ENCODE measurements at regions not wholly inside any gene's neighbourhood (a gene's known extent, or its start where the extent isn't known, plus 50 kb on each side); places are given as distances from the start of the nearest gene placed in this dataset.

DNA sequence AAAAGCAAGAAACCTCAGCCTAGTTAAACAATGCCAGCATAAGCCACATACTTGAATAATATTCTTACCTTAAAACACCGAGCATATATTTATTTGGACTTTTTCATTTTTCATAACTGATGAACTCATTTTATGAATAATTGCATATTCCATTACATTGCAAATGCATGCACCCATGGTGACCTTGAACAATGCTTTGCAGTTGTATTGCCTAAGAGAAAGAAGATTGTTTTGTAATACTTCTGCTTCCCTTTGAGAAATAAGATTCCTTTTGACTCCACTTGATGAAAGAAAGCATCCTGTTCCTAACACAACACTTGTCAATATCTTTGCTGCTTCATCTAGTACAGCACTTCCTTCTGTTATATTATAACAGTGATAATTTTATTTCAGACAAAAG lies 1182.2 kb downstream of the FLRT2 start:
- ChIA-PET CTCF (no interaction called here), POLR2A (no interaction called here)
- TF ChIP-seq, protein P1, sequence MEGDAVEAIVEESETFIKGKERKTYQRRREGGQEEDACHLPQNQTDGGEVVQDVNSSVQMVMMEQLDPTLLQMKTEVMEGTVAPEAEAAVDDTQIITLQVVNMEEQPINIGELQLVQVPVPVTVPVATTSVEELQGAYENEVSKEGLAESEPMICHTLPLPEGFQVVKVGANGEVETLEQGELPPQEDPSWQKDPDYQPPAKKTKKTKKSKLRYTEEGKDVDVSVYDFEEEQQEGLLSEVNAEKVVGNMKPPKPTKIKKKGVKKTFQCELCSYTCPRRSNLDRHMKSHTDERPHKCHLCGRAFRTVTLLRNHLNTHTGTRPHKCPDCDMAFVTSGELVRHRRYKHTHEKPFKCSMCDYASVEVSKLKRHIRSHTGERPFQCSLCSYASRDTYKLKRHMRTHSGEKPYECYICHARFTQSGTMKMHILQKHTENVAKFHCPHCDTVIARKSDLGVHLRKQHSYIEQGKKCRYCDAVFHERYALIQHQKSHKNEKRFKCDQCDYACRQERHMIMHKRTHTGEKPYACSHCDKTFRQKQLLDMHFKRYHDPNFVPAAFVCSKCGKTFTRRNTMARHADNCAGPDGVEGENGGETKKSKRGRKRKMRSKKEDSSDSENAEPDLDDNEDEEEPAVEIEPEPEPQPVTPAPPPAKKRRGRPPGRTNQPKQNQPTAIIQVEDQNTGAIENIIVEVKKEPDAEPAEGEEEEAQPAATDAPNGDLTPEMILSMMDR (IDR thresholded peaks at IDR 0.05; ENCODE audit: insufficient read depth, low read length, missing control alignments) = no peak

DNA sequence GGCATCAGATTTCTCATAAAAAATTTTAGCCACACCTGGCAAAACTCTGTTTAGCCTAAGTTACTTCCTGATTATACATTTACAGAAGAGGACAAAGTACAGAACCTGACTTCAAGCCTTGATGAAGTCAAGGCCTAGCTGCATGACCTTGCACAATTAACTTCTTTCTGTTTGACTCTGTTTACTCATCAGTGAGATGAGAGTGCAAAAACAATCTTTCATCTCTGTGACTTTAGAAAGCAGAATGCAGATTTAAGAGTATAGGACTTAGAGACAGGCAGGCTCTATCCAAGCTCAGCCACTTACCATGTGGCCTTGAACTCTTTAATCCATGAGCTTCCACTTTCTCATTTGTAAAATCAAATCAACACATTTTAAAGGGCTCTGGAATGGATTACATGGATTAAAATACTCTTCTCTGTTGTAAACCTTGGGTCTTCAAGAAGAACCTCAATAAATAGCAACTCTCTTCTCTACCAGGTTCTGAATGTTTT lies 1178.9 kb downstream of the FLRT2 start:
- no peak overlapping the region for H3K4me3 ChIP-seq (ENCODE audit: low read depth, low read length)
- TF ChIP-seq, protein P1 (IDR thresholded peaks at IDR 0.05; ENCODE audit: insufficient read depth, low read length, missing control alignments) = no peak
- no peak for DNase-seq (ENCODE audit: low read depth, low spot score)
- CTCF ChIA-PET = no interaction called here
- POLR2A ChIA-PET = no interaction called here

More for the DNA sequence above, 1182.2 kb downstream of the FLRT2 start:
- DNase-seq (ENCODE audit: low read depth, low spot score) = no peak
- H3K4me3 ChIP-seq (ENCODE audit: low read depth, low read length) = no peak overlapping the region

DNA sequence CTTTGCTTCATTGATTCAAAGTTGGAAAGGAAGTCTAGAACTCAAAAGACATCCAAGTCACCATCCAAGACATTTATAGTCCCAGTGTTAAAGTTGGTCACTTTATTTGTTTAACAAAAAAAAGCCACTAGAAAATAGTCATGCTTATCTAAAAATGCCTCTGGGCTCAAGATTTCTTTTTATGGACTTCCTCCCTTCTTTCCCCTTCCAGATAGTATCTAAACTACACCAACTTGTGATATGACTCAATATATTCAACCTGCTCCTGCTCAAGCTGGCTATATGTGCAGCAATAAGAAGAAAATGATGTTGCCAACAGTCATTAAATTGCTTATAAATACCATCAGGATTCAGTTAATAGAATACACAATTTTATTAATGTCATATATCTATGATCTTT lies 1177.1 kb downstream of the FLRT2 start:
- ChIA-PET CTCF (no interaction called here), POLR2A (no interaction called here)
- H3K4me3 ChIP-seq (ENCODE audit: low read depth, low read length) = no peak overlapping the region
- TF ChIP-seq, protein P1 (IDR thresholded peaks at IDR 0.05; ENCODE audit: insufficient read depth, low read length, missing control alignments) = no peak
- DNase-seq (ENCODE audit: low read depth, low spot score) = no peak

DNA sequence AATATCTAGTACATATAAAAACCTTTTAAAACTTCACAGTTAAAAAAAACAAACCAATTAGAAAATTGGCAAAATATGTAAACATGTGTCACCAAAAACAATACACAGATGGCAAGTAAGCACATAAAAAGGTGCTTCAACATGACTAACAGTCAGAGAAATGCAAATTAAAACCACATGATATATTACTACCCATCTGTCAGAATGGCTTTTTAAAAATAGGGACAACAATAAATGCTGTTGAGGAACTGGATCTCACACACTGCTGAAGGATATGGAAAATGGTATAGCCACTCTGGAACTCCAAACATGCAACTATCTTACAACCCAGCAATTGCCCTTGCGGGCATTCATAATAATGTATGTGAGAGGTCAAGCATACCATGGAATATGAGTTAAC lies 1153.6 kb downstream of the FLRT2 start:
- ChIA-PET POLR2A (no interaction called here), CTCF (no interaction called here)
- DNase-seq (ENCODE audit: low read depth, low spot score) = no peak
- TF ChIP-seq, protein P1 (IDR thresholded peaks at IDR 0.05; ENCODE audit: insufficient read depth, low read length, missing control alignments) = no peak
- H3K4me3 ChIP-seq (ENCODE audit: low read depth, low read length) = no peak overlapping the region

DNA sequence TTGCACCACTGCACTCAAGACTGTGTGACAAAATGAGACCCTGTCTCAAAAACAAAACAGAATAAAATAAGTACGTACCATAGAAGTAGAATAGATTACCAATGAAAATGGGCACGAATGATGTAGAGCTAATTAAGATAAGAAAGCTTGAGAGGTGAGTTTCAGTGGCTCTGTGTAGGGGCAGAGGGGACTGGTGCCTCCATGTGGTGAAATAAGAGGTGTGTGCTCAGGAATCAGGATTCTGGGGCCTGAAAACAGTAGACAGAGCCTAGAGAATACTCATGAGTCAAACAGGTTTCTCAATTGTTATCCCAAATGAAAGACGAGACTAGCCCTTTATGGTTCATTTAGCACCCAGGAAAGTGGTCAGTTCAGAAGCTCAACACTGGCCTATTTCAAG lies 1145.1 kb downstream of the FLRT2 start:
- no peak overlapping the region for H3K4me3 ChIP-seq (ENCODE audit: low read depth, low read length)
- no peak for DNase-seq (ENCODE audit: low read depth, low spot score)
- TF ChIP-seq, protein P1 (IDR thresholded peaks at IDR 0.05; ENCODE audit: insufficient read depth, low read length, missing control alignments) = no peak
- CTCF ChIA-PET = interaction anchor here (2.4 kb wide), 1 partner anchor 20 kb away, joined by 7 read pairs; no protein-coding TSS in a partner anchor
- POLR2A ChIA-PET = no interaction called here

DNA sequence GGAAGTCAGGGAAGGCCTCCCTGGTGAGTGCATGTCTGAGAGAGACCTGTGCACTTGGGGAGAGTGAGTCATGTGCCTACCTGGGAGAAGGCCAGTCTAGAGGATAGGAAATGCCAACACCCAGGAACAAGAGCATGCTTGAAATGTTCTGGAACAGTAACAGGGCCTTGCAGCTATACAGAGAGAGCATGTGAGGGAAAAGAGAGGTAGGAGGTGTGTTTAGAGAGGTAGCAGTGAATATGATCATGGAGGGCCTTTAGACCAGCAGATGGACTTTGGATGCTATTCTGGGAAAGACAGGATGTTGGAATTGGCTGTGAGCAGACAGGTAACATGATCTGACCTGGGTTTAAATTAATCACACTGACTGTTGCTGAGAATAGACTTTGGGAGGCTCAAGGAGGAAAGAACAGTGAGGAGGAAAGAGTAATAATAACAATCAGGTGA lies 1143.6 kb downstream of the FLRT2 start:
- TF ChIP-seq, protein P1 (IDR thresholded peaks at IDR 0.05; ENCODE audit: insufficient read depth, low read length, missing control alignments) = no peak
- CTCF ChIA-PET = interaction anchor here (1.0 kb wide), 1 partner anchor 15 kb away, joined by 3 read pairs; no protein-coding TSS in a partner anchor

More for the DNA sequence above, 1143.6 kb downstream of the FLRT2 start:
- no peak for DNase-seq (ENCODE audit: low read depth, low spot score)
- POLR2A ChIA-PET = no interaction called here
- no peak overlapping the region for H3K4me3 ChIP-seq (ENCODE audit: low read depth, low read length)

Measured in AG04449 (cell line).